GM12865 (cell line): ENCODE measurements at regions not wholly inside any gene's neighbourhood (a gene's known extent, or its start where the extent isn't known, plus 50 kb on each side); places are given as distances from the start of the nearest gene placed in this dataset.

Experiments used
- DNase-seq: peaks from one replicate; pipeline ENCODE4 v3.0.0; 2010; ENCODE audit warnings: low read depth
- H3K4me3 ChIP-seq: 2 replicates; pipeline ENCODE4 v1.5.1; 2011; ENCODE audit warnings: mild to moderate bottlenecking, low read depth, low read length, control low read depth
- TF ChIP-seq, protein P1 (sequence below): IDR thresholded peaks from 2 replicates; pipeline ENCODE4 v1.5.1; 2011; ENCODE audit warnings: low read length, control low read depth, low read depth, inconsistent platforms; ENCODE audit not compliant: insufficient read depth; ENCODE audit errors: missing control alignments

DNA sequence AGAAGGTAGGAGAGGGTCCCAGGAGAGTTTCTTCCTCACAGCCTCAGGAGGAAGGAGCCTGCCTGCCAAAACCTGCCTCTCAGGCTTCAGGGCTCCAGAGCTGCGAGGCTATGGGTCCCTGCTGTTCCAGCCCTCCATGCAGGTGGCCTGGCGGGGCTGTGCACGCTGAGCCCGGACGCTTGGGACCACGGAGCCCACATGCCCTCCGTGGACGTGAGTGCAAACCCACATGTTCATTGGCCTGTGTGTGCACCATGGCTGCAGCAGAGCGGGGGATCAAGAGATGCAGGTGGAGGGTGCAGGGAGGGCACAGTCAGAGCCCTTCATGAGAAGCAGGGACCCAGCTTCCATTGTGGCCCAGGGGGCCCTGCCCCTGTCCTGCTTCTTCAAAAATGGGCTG, 287.3 kb downstream of the IRX2 start:
- H3K4me3 ChIP-seq, result no peak overlapping the region
- TF ChIP-seq, protein P1, sequence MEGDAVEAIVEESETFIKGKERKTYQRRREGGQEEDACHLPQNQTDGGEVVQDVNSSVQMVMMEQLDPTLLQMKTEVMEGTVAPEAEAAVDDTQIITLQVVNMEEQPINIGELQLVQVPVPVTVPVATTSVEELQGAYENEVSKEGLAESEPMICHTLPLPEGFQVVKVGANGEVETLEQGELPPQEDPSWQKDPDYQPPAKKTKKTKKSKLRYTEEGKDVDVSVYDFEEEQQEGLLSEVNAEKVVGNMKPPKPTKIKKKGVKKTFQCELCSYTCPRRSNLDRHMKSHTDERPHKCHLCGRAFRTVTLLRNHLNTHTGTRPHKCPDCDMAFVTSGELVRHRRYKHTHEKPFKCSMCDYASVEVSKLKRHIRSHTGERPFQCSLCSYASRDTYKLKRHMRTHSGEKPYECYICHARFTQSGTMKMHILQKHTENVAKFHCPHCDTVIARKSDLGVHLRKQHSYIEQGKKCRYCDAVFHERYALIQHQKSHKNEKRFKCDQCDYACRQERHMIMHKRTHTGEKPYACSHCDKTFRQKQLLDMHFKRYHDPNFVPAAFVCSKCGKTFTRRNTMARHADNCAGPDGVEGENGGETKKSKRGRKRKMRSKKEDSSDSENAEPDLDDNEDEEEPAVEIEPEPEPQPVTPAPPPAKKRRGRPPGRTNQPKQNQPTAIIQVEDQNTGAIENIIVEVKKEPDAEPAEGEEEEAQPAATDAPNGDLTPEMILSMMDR, result no peak
- no peak for DNase-seq

DNA sequence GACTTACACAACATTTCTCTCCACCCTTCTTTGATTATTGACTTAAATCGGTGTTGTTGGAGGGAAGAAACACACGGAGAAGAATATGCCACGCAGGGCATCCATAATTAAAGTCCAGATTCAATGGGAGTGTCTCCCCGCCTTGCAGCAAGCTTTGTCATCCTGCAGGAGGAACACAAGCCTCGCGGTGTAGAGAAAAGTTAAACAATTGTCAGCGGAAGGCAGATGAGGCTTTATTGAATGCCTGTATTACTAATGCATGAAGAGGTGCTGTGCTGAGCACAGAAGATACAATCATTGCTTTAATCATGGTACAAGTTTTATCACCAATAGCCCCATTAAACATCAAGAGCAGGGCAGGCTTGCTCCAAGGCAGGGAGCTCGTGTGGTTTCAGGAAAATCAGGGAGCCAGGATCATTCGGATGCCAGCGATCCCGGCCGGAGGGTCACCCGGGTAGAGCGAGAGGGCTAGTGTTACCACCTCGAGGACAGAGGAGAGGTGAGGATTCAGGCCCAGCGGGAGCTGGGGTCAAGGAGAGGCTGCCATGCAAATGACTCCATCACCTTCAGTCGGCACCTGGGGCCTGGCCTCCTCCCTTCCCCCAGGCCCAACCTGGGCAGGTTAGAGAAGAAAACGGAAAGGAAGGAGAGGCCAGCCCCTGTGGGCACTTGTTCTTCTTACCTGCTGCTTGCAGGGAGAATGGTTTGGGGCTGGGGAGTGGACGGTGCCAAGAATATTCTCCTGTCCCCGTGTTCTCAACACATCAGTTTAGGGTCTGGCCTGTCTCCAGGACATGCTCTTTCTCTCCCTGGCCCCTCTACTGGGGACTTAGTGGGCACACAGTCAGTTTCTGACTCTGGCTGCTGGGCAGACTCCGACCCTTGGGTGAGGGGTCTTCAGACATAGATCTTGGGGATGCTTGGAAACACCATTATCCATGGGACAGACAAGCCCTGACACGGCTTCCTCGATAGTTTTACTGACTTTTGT, 289.5 kb downstream of the IRX2 start:
- TF ChIP-seq, protein P1, result no peak
- no peak for DNase-seq
- H3K4me3 ChIP-seq, result no peak overlapping the region

DNA sequence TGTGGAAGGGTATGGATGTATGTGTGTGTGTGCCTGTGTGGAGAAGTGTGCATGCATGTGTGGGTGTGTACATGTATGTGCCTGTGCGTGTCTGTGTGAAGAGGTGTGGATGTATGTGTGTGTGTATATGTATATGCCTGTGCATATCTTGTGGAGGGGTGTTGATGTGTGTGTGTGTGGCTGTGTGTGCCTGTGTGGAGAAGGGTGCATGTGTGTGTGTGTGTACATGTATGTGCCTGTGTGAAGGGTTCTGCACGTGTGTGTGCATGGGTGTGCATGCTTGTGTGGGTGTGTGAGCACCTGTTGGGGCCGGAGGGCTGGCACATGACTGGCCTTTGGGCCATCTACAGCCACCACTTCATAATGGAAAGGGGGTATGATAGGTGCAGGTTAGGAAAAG, 291.4 kb downstream of the IRX2 start:
- TF ChIP-seq, protein P1, result no peak

DNA sequence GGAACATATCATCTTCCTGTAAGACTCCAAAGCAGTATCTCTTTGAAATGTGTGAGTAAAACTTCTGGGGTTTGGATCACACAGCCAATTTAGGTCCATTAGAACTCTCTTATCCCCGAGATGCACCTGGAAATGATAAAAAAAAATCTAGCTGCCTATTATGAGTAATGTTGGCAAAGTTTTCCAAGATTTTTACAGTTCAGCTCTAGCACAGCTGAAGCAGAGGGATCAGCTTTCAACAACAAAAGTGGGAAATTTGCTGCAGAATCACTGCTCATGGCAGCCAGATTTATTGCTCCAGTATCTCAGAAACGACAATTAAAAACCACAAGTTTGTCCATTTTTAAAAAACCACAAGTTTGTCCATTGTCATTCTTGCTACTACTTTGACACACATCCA, 292.2 kb downstream of the IRX2 start:
- H3K4me3 ChIP-seq, result no peak overlapping the region
- TF ChIP-seq, protein P1, result no peak
- no peak for DNase-seq

More for the DNA sequence above, 291.4 kb downstream of the IRX2 start:
- H3K4me3 ChIP-seq, result no peak overlapping the region
- no peak for DNase-seq

DNA sequence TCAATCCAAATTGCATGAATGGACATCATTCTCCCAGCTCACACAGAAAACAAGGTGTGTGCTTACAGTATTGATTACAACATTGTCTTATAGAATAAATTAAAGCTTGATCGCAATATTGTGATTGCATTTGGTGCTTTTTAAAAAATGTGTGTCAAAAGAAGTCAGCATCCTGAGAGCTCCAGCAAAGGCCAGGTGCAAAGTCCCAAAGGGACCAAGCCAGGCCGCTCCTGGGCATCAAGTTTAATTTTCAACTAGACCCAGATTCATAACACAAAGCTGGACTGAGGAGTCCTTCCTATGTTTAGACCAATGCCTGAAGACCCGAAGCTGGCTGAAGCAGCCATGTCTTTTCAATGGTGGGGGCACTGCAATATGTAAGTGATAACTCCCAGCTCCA, 295.6 kb downstream of the IRX2 start:
- TF ChIP-seq, protein P1, result no peak
- no peak for DNase-seq
- no peak overlapping the region for H3K4me3 ChIP-seq

DNA sequence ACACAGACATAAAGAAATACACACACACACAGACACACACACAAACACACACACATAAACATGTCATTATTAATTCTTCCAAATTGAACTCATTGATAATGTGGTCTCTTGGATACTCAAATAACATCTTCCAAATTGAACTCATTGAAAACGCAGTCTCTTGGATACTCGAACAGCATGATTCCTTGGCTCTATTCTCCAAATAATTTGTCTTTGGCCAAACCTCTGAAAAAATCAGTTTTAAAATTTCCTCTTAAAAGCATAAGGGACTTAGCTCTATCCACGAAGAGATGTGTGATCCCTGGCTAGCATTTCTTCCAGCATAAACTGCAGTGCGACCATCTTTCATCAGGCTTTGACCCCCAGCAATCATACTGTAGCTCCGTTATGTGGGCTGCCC, 296.6 kb downstream of the IRX2 start:
- TF ChIP-seq, protein P1, result no peak
- no peak overlapping the region for H3K4me3 ChIP-seq
- DNase-seq, result no peak

DNA sequence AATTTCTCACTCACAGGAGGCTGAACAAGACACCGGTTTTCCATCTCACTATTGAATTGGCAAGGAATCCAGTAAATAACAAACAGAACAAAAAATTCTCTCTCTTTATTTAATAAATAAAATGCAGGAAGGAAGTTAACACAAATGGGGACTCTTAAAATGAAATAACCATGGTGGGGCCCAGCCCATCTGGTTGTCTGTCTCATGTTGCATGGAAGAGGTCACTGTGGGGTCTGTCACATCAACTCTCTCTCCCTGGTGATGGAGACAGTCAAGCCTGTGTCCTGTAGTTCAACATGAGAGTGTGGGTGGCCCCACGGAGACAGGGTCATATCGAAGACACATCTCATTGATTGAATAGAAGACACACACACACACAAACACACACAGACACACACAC, 297.7 kb downstream of the IRX2 start:
- TF ChIP-seq, protein P1, result no peak
- no peak overlapping the region for H3K4me3 ChIP-seq
- no peak for DNase-seq
